ENCODE measurements at regions not wholly inside any gene's neighbourhood (a gene's known extent, or its start where the extent isn't known, plus 50 kb on each side); places are given as distances from the start of the nearest gene placed in this dataset.

- no peaks in the 10 kb centered on the region for H3K27me3 ChIP-seq (ENCODE audit: low read depth, low read length)
These were observed 296.5 kb upstream of the THSD7B start for GRCh38 chr2:136468799-136469369.

GRCh38 chr2:136452528-136452927, 312.8 kb upstream of the THSD7B start:
- no peaks in the 10 kb centered on the region for H3K4me1 ChIP-seq (ENCODE audit: control insufficient read depth in 1 of 2, insufficient read depth in 2 of 2, low read length in 2 of 2)
- no peak overlapping the region for H3K27ac ChIP-seq (ENCODE audit: low read length)
- no peaks in the 10 kb centered on the region for H3K27me3 ChIP-seq (ENCODE audit: low read depth, low read length)
- H3K4me3 ChIP-seq (ENCODE audit: low read depth in 1 of 2, low read length in 2 of 2), result no peak overlapping the region
- H3K9me3 ChIP-seq (ENCODE audit: control insufficient read depth in 1 of 2, low read length in 2 of 2), result no peaks in the 10 kb centered on the region
- no peaks in the 10 kb centered on the region for H3K36me3 ChIP-seq (ENCODE audit: control insufficient read depth in 1 of 2, insufficient read depth in 2 of 2, low read length in 2 of 2)

More at GRCh38 chr2:136468799-136469369, 296.5 kb upstream of the THSD7B start:
- no peak overlapping the region for H3K27ac ChIP-seq (ENCODE audit: low read length)
- H3K4me1 ChIP-seq (ENCODE audit: control insufficient read depth in 1 of 2, insufficient read depth in 2 of 2, low read length in 2 of 2), result no peaks in the 10 kb centered on the region
- no peaks in the 10 kb centered on the region for H3K36me3 ChIP-seq (ENCODE audit: control insufficient read depth in 1 of 2, insufficient read depth in 2 of 2, low read length in 2 of 2)
- no peak overlapping the region for H3K4me3 ChIP-seq (ENCODE audit: low read depth in 1 of 2, low read length in 2 of 2)
- H3K9me3 ChIP-seq (ENCODE audit: control insufficient read depth in 1 of 2, low read length in 2 of 2), result no peaks in the 10 kb centered on the region

- Histone ChIP-seq H3K27me3 (ENCODE audit: low read depth, low read length) (no peaks in the 10 kb centered on the region), H3K36me3 (ENCODE audit: control insufficient read depth in 1 of 2, insufficient read depth in 2 of 2, low read length in 2 of 2) (no peaks in the 10 kb centered on the region), H3K27ac (ENCODE audit: low read length) (no peak overlapping the region)
These were observed 316.2 kb upstream of the THSD7B start for GRCh38 chr2:136448986-136449780.

GRCh38 chr2:136448432-136448831, 316.9 kb upstream of the THSD7B start:
- H3K4me3 ChIP-seq (ENCODE audit: low read depth in 1 of 2, low read length in 2 of 2), result no peak overlapping the region
- no peak overlapping the region for H3K27ac ChIP-seq (ENCODE audit: low read length)
- no peaks in the 10 kb centered on the region for H3K4me1 ChIP-seq (ENCODE audit: control insufficient read depth in 1 of 2, insufficient read depth in 2 of 2, low read length in 2 of 2)
- H3K36me3 ChIP-seq (ENCODE audit: control insufficient read depth in 1 of 2, insufficient read depth in 2 of 2, low read length in 2 of 2), result no peaks in the 10 kb centered on the region
- no peaks in the 10 kb centered on the region for H3K27me3 ChIP-seq (ENCODE audit: low read depth, low read length)
- no peaks in the 10 kb centered on the region for H3K9me3 ChIP-seq (ENCODE audit: control insufficient read depth in 1 of 2, low read length in 2 of 2)

More at GRCh38 chr2:136448986-136449780, 316.2 kb upstream of the THSD7B start:
- H3K4me3 ChIP-seq (ENCODE audit: low read depth in 1 of 2, low read length in 2 of 2), result no peak overlapping the region
- H3K4me1 ChIP-seq (ENCODE audit: control insufficient read depth in 1 of 2, insufficient read depth in 2 of 2, low read length in 2 of 2), result no peaks in the 10 kb centered on the region
- H3K9me3 ChIP-seq (ENCODE audit: control insufficient read depth in 1 of 2, low read length in 2 of 2), result no peaks in the 10 kb centered on the region

GRCh38 chr2:136444323-136444722, 321.0 kb upstream of the THSD7B start:
- Histone ChIP-seq H3K27ac (ENCODE audit: low read length) (no peak overlapping the region), H3K4me1 (ENCODE audit: control insufficient read depth in 1 of 2, insufficient read depth in 2 of 2, low read length in 2 of 2) (no peaks in the 10 kb centered on the region), H3K27me3 (ENCODE audit: low read depth, low read length) (no peaks in the 10 kb centered on the region), H3K9me3 (ENCODE audit: control insufficient read depth in 1 of 2, low read length in 2 of 2) (no peaks in the 10 kb centered on the region), H3K36me3 (ENCODE audit: control insufficient read depth in 1 of 2, insufficient read depth in 2 of 2, low read length in 2 of 2) (no peaks in the 10 kb centered on the region), H3K4me3 (ENCODE audit: low read depth in 1 of 2, low read length in 2 of 2) (no peak overlapping the region)

GRCh38 chr2:136443661-136444060, 321.7 kb upstream of the THSD7B start:
- Histone ChIP-seq H3K27ac (ENCODE audit: low read length) (no peak overlapping the region), H3K9me3 (ENCODE audit: control insufficient read depth in 1 of 2, low read length in 2 of 2) (no peaks in the 10 kb centered on the region), H3K4me3 (ENCODE audit: low read depth in 1 of 2, low read length in 2 of 2) (no peak overlapping the region), H3K4me1 (ENCODE audit: control insufficient read depth in 1 of 2, insufficient read depth in 2 of 2, low read length in 2 of 2) (no peaks in the 10 kb centered on the region), H3K36me3 (ENCODE audit: control insufficient read depth in 1 of 2, insufficient read depth in 2 of 2, low read length in 2 of 2) (no peaks in the 10 kb centered on the region), H3K27me3 (ENCODE audit: low read depth, low read length) (no peaks in the 10 kb centered on the region)

- Histone ChIP-seq H3K9me3 (ENCODE audit: control insufficient read depth in 1 of 2, low read length in 2 of 2) (no peaks in the 10 kb centered on the region), H3K36me3 (ENCODE audit: control insufficient read depth in 1 of 2, insufficient read depth in 2 of 2, low read length in 2 of 2) (no peaks in the 10 kb centered on the region), H3K4me1 (ENCODE audit: control insufficient read depth in 1 of 2, insufficient read depth in 2 of 2, low read length in 2 of 2) (no peaks in the 10 kb centered on the region), H3K27me3 (ENCODE audit: low read depth, low read length) (no peaks in the 10 kb centered on the region), H3K27ac (ENCODE audit: low read length) (no peak overlapping the region), H3K4me3 (ENCODE audit: low read depth in 1 of 2, low read length in 2 of 2) (no peak overlapping the region)
These were observed 323.2 kb upstream of the THSD7B start for GRCh38 chr2:136441979-136442714.

- H3K4me3 ChIP-seq (ENCODE audit: low read depth in 1 of 2, low read length in 2 of 2), result no peak overlapping the region
- no peaks in the 10 kb centered on the region for H3K27me3 ChIP-seq (ENCODE audit: low read depth, low read length)
- H3K9me3 ChIP-seq (ENCODE audit: control insufficient read depth in 1 of 2, low read length in 2 of 2), result no peaks in the 10 kb centered on the region
- H3K36me3 ChIP-seq (ENCODE audit: control insufficient read depth in 1 of 2, insufficient read depth in 2 of 2, low read length in 2 of 2), result no peaks in the 10 kb centered on the region
- H3K27ac ChIP-seq (ENCODE audit: low read length), result no peak overlapping the region
- no peaks in the 10 kb centered on the region for H3K4me1 ChIP-seq (ENCODE audit: control insufficient read depth in 1 of 2, insufficient read depth in 2 of 2, low read length in 2 of 2)
These were observed 321.2 kb upstream of the CXCR4 start for GRCh38 chr2:136439064-136439676.

GRCh38 chr2:136437461-136437860, 319.5 kb upstream of the CXCR4 start:
- H3K36me3 ChIP-seq (ENCODE audit: control insufficient read depth in 1 of 2, insufficient read depth in 2 of 2, low read length in 2 of 2), result no peaks in the 10 kb centered on the region
- H3K9me3 ChIP-seq (ENCODE audit: control insufficient read depth in 1 of 2, low read length in 2 of 2), result no peaks in the 10 kb centered on the region

GRCh38 chr2:136436936-136437335, 319.0 kb upstream of the CXCR4 start:
- Histone ChIP-seq H3K4me3 (ENCODE audit: low read depth in 1 of 2, low read length in 2 of 2) (no peak overlapping the region), H3K27ac (ENCODE audit: low read length) (no peak overlapping the region), H3K27me3 (ENCODE audit: low read depth, low read length) (no peaks in the 10 kb centered on the region), H3K4me1 (ENCODE audit: control insufficient read depth in 1 of 2, insufficient read depth in 2 of 2, low read length in 2 of 2) (no peaks in the 10 kb centered on the region), H3K36me3 (ENCODE audit: control insufficient read depth in 1 of 2, insufficient read depth in 2 of 2, low read length in 2 of 2) (no peaks in the 10 kb centered on the region), H3K9me3 (ENCODE audit: control insufficient read depth in 1 of 2, low read length in 2 of 2) (no peaks in the 10 kb centered on the region)

More at GRCh38 chr2:136437461-136437860, 319.5 kb upstream of the CXCR4 start:
- no peaks in the 10 kb centered on the region for H3K4me1 ChIP-seq (ENCODE audit: control insufficient read depth in 1 of 2, insufficient read depth in 2 of 2, low read length in 2 of 2)
- H3K27ac ChIP-seq (ENCODE audit: low read length), result no peak overlapping the region
- H3K27me3 ChIP-seq (ENCODE audit: low read depth, low read length), result no peaks in the 10 kb centered on the region
- no peak overlapping the region for H3K4me3 ChIP-seq (ENCODE audit: low read depth in 1 of 2, low read length in 2 of 2)

- H3K9me3 ChIP-seq (ENCODE audit: control insufficient read depth in 1 of 2, low read length in 2 of 2), result peaks cover 0 to 4% of the 10 kb centered on the region in 2 donors
- H3K27me3 ChIP-seq (ENCODE audit: low read depth, low read length), result no peaks in the 10 kb centered on the region
- no peaks in the 10 kb centered on the region for H3K36me3 ChIP-seq (ENCODE audit: control insufficient read depth in 1 of 2, insufficient read depth in 2 of 2, low read length in 2 of 2)
- H3K27ac ChIP-seq (ENCODE audit: low read length), result no peak overlapping the region
- H3K4me3 ChIP-seq (ENCODE audit: low read depth in 1 of 2, low read length in 2 of 2), result no peak overlapping the region
- no peaks in the 10 kb centered on the region for H3K4me1 ChIP-seq (ENCODE audit: control insufficient read depth in 1 of 2, insufficient read depth in 2 of 2, low read length in 2 of 2)
These were observed 316.3 kb upstream of the CXCR4 start for GRCh38 chr2:136434251-136434715.
